ENCODE measurements at regions not wholly inside any gene's neighbourhood (a gene's known extent, or its start where the extent isn't known, plus 50 kb on each side); places are given as distances from the start of the nearest gene placed in this dataset.
"Not testable (repeated sequence)": the region's sequence is repeated elsewhere in the genome, so short reads cannot be mapped to it uniquely, and the experiment has no call there.

GRCh38 chr5:92562065-92562464 is 1019.0 kb downstream of the NR2F1-AS1 start:
- DNase-seq, result no peak

- DNase-seq, result no peak
These were observed 1019.5 kb downstream of the NR2F1-AS1 start for GRCh38 chr5:92561411-92561959.

- peak in 2 of 3 donors; percentile 28 to 50 for DNase-seq
These were observed 1020.2 kb downstream of the NR2F1-AS1 start for GRCh38 chr5:92560698-92561401.

- DNase-seq, result peak in 2 of 3 donors; percentile 16 to 22
These were observed 1021.2 kb downstream of the NR2F1-AS1 start for GRCh38 chr5:92559781-92560180.

- no peak for DNase-seq
These were observed 1021.7 kb downstream of the NR2F1-AS1 start for GRCh38 chr5:92559331-92559730.

- no peak for DNase-seq
These were observed 1024.3 kb downstream of the NR2F1-AS1 start for GRCh38 chr5:92556747-92557146.

- no peak for DNase-seq
These were observed 1026.5 kb downstream of the NR2F1-AS1 start for GRCh38 chr5:92554447-92555085.

GRCh38 chr5:92553326-92553725 is 1027.7 kb downstream of the NR2F1-AS1 start:
- no peak for DNase-seq

- peak; percentile 68 to 94 (median 88) for DNase-seq
These were observed 1028.5 kb downstream of the NR2F1-AS1 start for GRCh38 chr5:92552206-92553160.

GRCh38 chr5:92548346-92548745 is 1032.7 kb downstream of the NR2F1-AS1 start:
- DNase-seq, result peak in 2 of 3 donors; percentile 20 to 70

- no peak for DNase-seq
These were observed 1036.4 kb downstream of the NR2F1-AS1 start for GRCh38 chr5:92544596-92544995.

- no peak for DNase-seq
These were observed 1037.0 kb downstream of the NR2F1-AS1 start for GRCh38 chr5:92544036-92544435.

GRCh38 chr5:92543201-92543600 is 1037.8 kb downstream of the NR2F1-AS1 start:
- DNase-seq, result peak in 1 of 3 donors; percentile 29

GRCh38 chr5:92542017-92542416 is 1039.0 kb downstream of the NR2F1-AS1 start:
- DNase-seq, result not testable (repeated sequence)

- DNase-seq, result no peak
These were observed 1053.5 kb downstream of the NR2F1-AS1 start for GRCh38 chr5:92527311-92528078.

- DNase-seq, result no peak
These were observed 1055.9 kb downstream of the NR2F1-AS1 start for GRCh38 chr5:92525131-92525530.

- peak in 2 of 3 donors; percentile 25 to 52 for DNase-seq
These were observed 1061.0 kb downstream of the NR2F1-AS1 start for GRCh38 chr5:92519811-92520632.

GRCh38 chr5:92518318-92518904 is 1062.6 kb downstream of the NR2F1-AS1 start:
- DNase-seq, result peak in 1 of 3 donors; percentile 29

GRCh38 chr5:92514896-92515295 is 1066.1 kb downstream of the NR2F1-AS1 start:
- no peak for DNase-seq

GRCh38 chr5:92513067-92513466 is 1068.0 kb downstream of the NR2F1-AS1 start:
- DNase-seq, result no peak

All from muscle of back (tissue), 3 donors.